ENCODE measurements at regions not wholly inside any gene's neighbourhood (a gene's known extent, or its start where the extent isn't known, plus 50 kb on each side); places are given as distances from the start of the nearest gene placed in this dataset.

DNA sequence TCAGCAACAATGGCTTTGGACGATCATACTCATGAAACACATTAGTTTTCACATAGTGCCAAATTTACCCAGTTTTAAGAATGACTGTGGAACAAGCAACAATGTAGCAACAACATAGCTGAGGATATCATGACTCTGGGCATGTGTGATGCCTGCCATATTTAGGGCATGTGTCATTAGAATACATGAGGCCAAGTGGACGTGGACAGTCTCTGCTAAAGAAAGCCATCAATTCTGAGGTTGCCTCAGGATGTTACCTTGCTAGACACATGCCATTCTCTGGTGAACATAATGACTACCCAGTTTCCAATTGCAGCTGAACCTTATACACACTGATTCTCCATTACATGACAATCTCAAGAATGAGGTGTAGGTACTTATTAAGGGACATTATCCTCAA lies 103.3 kb upstream of the ADAMTS19 start:
- Mint-ChIP-seq H3K27ac (ENCODE audit: unreplicated experiment) (no peak overlapping the region), H3K36me3 (ENCODE audit: insufficient read depth, unreplicated experiment) (no peaks in the 10 kb centered on the region), H3K9me3 (ENCODE audit: low read depth, unreplicated experiment) (no peaks in the 10 kb centered on the region), H3K4me1 (ENCODE audit: low read depth, unreplicated experiment) (no peaks in the 10 kb centered on the region), H3K4me3 (ENCODE audit: low read depth, unreplicated experiment) (no peak overlapping the region), H3K27me3 (ENCODE audit: unreplicated experiment) (no peaks in the 10 kb centered on the region)
- no TSS peak for BruUV-seq (replicated peaks)
- DNase-seq, result no peak
- CTCF ChIA-PET, result no interaction called here
- TF ChIP-seq, protein P1, sequence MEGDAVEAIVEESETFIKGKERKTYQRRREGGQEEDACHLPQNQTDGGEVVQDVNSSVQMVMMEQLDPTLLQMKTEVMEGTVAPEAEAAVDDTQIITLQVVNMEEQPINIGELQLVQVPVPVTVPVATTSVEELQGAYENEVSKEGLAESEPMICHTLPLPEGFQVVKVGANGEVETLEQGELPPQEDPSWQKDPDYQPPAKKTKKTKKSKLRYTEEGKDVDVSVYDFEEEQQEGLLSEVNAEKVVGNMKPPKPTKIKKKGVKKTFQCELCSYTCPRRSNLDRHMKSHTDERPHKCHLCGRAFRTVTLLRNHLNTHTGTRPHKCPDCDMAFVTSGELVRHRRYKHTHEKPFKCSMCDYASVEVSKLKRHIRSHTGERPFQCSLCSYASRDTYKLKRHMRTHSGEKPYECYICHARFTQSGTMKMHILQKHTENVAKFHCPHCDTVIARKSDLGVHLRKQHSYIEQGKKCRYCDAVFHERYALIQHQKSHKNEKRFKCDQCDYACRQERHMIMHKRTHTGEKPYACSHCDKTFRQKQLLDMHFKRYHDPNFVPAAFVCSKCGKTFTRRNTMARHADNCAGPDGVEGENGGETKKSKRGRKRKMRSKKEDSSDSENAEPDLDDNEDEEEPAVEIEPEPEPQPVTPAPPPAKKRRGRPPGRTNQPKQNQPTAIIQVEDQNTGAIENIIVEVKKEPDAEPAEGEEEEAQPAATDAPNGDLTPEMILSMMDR (IDR thresholded peaks at IDR 0.05; ENCODE audit: unreplicated experiment), result no peak
- intact Hi-C loops (cut with micrococcal nuclease; ENCODE audit: unreplicated experiment), result no loop called here

DNA sequence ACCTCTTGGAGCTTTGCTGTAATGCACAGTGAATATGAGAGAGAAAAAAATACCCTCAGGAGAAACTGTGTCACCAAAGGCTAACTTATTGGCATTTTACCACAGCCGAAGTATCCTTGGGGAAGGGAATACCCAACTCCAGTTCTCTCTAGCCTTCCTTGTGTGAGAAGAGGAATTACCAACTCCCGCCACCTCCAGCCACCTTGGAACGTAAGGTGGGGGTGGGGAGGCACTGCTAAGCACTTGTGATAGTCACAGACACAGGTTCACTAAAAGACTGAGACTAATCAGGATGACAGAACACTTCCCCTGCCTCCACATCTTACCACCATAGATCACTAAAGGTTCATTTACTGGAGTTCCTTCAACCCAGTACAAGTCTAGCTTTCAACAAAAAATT lies 102.0 kb upstream of the ADAMTS19 start:
- TF ChIP-seq, protein P1 (IDR thresholded peaks at IDR 0.05; ENCODE audit: unreplicated experiment), result no peak
- CTCF ChIA-PET, result no interaction called here
- H3K36me3 Mint-ChIP-seq (ENCODE audit: insufficient read depth, unreplicated experiment), result no peaks in the 10 kb centered on the region
- no peak for DNase-seq
- no peaks in the 10 kb centered on the region for H3K4me1 Mint-ChIP-seq (ENCODE audit: low read depth, unreplicated experiment)
- H3K27me3 Mint-ChIP-seq (ENCODE audit: unreplicated experiment), result no peaks in the 10 kb centered on the region
- intact Hi-C loops (cut with micrococcal nuclease; ENCODE audit: unreplicated experiment), result no loop called here
- no peak overlapping the region for H3K4me3 Mint-ChIP-seq (ENCODE audit: low read depth, unreplicated experiment)
- no peaks in the 10 kb centered on the region for H3K9me3 Mint-ChIP-seq (ENCODE audit: low read depth, unreplicated experiment)
- no peak overlapping the region for H3K27ac Mint-ChIP-seq (ENCODE audit: unreplicated experiment)
- no TSS peak for BruUV-seq (replicated peaks)

DNA sequence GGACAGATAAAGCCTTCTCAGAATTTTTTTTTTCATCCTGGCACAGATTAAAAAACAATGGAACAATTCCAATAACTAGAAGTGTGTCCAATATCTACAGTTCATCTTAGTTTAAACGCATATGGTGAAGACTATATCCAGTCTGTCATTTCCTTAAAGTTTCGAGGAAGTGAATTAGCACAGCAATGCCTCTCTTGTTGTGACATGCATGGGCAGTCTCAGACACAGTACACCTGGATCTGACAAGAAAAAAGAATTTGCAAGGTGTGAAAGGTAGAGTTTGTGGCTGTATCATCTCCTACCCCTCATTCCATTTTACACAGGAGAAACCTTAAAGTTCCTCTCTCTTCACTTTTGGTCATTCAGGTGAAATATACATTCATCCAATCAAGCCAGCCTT lies 100.6 kb upstream of the ADAMTS19 start:
- Mint-ChIP-seq H3K36me3 (ENCODE audit: insufficient read depth, unreplicated experiment) (no peaks in the 10 kb centered on the region), H3K27ac (ENCODE audit: unreplicated experiment) (no peak overlapping the region), H3K4me1 (ENCODE audit: low read depth, unreplicated experiment) (no peaks in the 10 kb centered on the region), H3K27me3 (ENCODE audit: unreplicated experiment) (no peaks in the 10 kb centered on the region), H3K9me3 (ENCODE audit: low read depth, unreplicated experiment) (no peaks in the 10 kb centered on the region), H3K4me3 (ENCODE audit: low read depth, unreplicated experiment) (no peak overlapping the region)
- intact Hi-C loops (cut with micrococcal nuclease; ENCODE audit: unreplicated experiment), result no loop called here
- DNase-seq, result no peak
- BruUV-seq (replicated peaks), result no TSS peak
- TF ChIP-seq, protein P1 (IDR thresholded peaks at IDR 0.05; ENCODE audit: unreplicated experiment), result no peak
- CTCF ChIA-PET, result interaction anchor here (0.6 kb wide), 1 partner anchor 202 kb away, joined by 5 read pairs; no protein-coding TSS in a partner anchor

DNA sequence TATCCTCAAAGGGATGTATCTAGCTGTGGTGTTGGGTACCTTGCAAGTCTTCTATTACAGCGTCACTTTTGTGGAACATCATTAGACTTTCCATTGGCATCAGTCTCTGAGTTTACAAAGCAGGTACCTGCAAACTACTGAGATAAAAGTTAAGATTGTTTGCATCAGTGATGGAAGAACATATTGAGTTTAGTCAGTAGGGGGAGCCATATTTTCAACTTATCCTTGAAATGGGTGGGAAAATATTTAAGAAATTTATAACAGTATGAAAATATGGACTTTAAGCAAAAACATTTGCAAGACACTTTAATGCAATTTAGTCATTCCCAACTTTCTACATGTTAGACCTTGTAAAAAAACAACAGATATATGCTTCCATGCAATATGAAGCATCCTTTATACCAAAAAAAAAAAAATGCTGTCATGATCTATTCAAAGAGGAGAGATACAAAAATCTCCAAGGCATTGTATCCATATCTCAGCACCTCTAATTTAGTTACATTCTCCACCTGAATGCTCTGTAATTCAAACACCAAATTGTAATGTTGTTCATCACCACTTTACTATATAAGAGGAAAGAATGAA lies 98.6 kb upstream of the ADAMTS19 start:
- H3K4me3 Mint-ChIP-seq (ENCODE audit: low read depth, unreplicated experiment), result no peak overlapping the region
- TF ChIP-seq, protein P1 (IDR thresholded peaks at IDR 0.05; ENCODE audit: unreplicated experiment), result peak; percentile 64
- no peaks in the 10 kb centered on the region for H3K36me3 Mint-ChIP-seq (ENCODE audit: insufficient read depth, unreplicated experiment)
- CTCF ChIA-PET, result interaction anchor here (0.6 kb wide), 1 partner anchor 129 kb away, joined by 3 read pairs; no protein-coding TSS in a partner anchor
- no peaks in the 10 kb centered on the region for H3K27me3 Mint-ChIP-seq (ENCODE audit: unreplicated experiment)
- no TSS peak for BruUV-seq (replicated peaks)
- no peak overlapping the region for H3K27ac Mint-ChIP-seq (ENCODE audit: unreplicated experiment)
- intact Hi-C loops (cut with micrococcal nuclease; ENCODE audit: unreplicated experiment), result loop anchor here (1.0 kb wide), 1 partner anchor 407 kb away; no protein-coding TSS in a partner anchor
- no peaks in the 10 kb centered on the region for H3K9me3 Mint-ChIP-seq (ENCODE audit: low read depth, unreplicated experiment)
- H3K4me1 Mint-ChIP-seq (ENCODE audit: low read depth, unreplicated experiment), result no peaks in the 10 kb centered on the region
- no peak for DNase-seq
